Endothelial cell of umbilical vein (primary cell): ENCODE measurements at regions not wholly inside any gene's neighbourhood (a gene's known extent, or its start where the extent isn't known, plus 50 kb on each side); places are given as distances from the start of the nearest gene placed in this dataset.

Experiments used
- BruUV-seq: library from RNA; stranded (reverse); fragments of 400-500 nt; replicated peaks from 2 replicates; lab custom pipeline; 2021; lab: Mats Ljungman, UMichigan
- CTCF ChIA-PET: fragments of 300-600, 350-600 bp; sonication (Branson Sonifier 250); formaldehyde crosslinking; loops from one replicate; lab custom pipeline; 2021; ENCODE audit warnings: antibody characterized with exemption, inconsistent platforms; lab: Charles Lee
- POLR2A ChIA-PET: fragments of 300-600, 350-600 bp; sonication (Branson Sonifier 250); formaldehyde crosslinking; loops from one replicate; lab custom pipeline; 2021; ENCODE audit warnings: antibody characterized with exemption, inconsistent platforms; lab: Charles Lee
- DNase-seq: peaks from one replicate; pipeline ENCODE4 v3.0.0-alpha.2; 2011; ENCODE audit warnings: low read depth, low spot score
- FAIRE-seq: peaks from 2 replicates; lab custom pipeline; 2011; peaks lifted over from hg19 to GRCh38; lab: Jason Lieb, UNC
- H2AFZ ChIP-seq: 2 replicates; pipeline ENCODE4 v1.6.0; 2012; ENCODE audit warnings: low read depth, low read length, control low read depth, inconsistent platforms
- H3K27ac ChIP-seq: 2 replicates; pipeline ENCODE4 v1.5.1; 2011; ENCODE audit warnings: low read depth, mild to moderate bottlenecking, control low read depth, low read length, moderate library complexity; ENCODE audit not compliant: insufficient read depth
- H3K27me3 ChIP-seq, 2 experiments: 2 replicates each; pipeline versions ENCODE4 v1.6.0 to v1.6.1; 2011; ENCODE audit warnings: low read length in 2 of 2, mixed read lengths in 1 of 2; ENCODE audit not compliant: control insufficient read depth in 2 of 2, insufficient read depth in 2 of 2
- H3K36me3 ChIP-seq, 2 experiments: 2 replicates in 1 of 2; 3 replicates in 1 of 2; pipeline ENCODE4 v1.5.1; 2011; ENCODE audit warnings: low read length in 2 of 2, mild to moderate bottlenecking in 1 of 2, moderate library complexity in 1 of 2; ENCODE audit not compliant: control insufficient read depth in 2 of 2, insufficient read depth in 2 of 2; ENCODE audit errors: extremely low read depth in 1 of 2
- H3K4me1 ChIP-seq: 3 replicates; pipeline ENCODE4 v1.5.1; 2011; ENCODE audit warnings: mild to moderate bottlenecking, low read length; ENCODE audit not compliant: control insufficient read depth, insufficient read depth; ENCODE audit errors: extremely low read depth
- H3K4me2 ChIP-seq: 2 replicates; pipeline ENCODE4 v1.6.1; 2011; ENCODE audit warnings: low read length, control low read depth, mixed read lengths; ENCODE audit not compliant: insufficient read depth
- H3K4me3 ChIP-seq, 3 experiments: fragments of 200-600 bp in 1 of 3; sonication (generic), shearing (Covaris generic) in 1 of 3; replicated peaks in 1 of 3; 2 replicates each; pipeline ENCODE4 v1.5.1; 2011 to 2016; ENCODE audit warnings: control low read depth in 3 of 3, low read length in 3 of 3, mild to moderate bottlenecking in 2 of 3, inconsistent platforms in 1 of 3, low read depth in 1 of 3, moderate library complexity in 1 of 3; ENCODE audit not compliant: insufficient read depth in 1 of 3
- H3K79me2 ChIP-seq: 2 replicates; pipeline ENCODE4 v1.6.0; 2012; ENCODE audit warnings: low read length, inconsistent platforms; ENCODE audit not compliant: control insufficient read depth, insufficient read depth
- H3K9ac ChIP-seq: replicated peaks from 2 replicates; pipeline ENCODE3; 2011; ENCODE audit warnings: low read length, control low read depth; ENCODE audit not compliant: insufficient read depth; ENCODE audit errors: extremely low read depth
- H3K9me1 ChIP-seq: replicated peaks from 3 replicates; pipeline ENCODE4 v1.6.0; 2011; ENCODE audit warnings: mild to moderate bottlenecking, low read length; ENCODE audit not compliant: control insufficient read depth, insufficient read depth; ENCODE audit errors: extremely low read depth
- H3K9me3 ChIP-seq: replicated peaks from 2 replicates; pipeline ENCODE4 v1.5.1; 2012; ENCODE audit warnings: low read length, inconsistent platforms; ENCODE audit not compliant: control insufficient read depth, insufficient read depth
- H4K20me1 ChIP-seq: replicated peaks from 2 replicates; pipeline ENCODE3; 2011; ENCODE audit warnings: mild to moderate bottlenecking, low read length; ENCODE audit not compliant: control insufficient read depth, insufficient read depth; ENCODE audit errors: extremely low read depth
- CTCF ChIP-seq, 2 donors: IDR thresholded peaks; 1 replicate in 1 of 2; 2 replicates in 1 of 2; pipeline ENCODE4 v1.5.1; 2011; ENCODE audit warnings: low read length in 2 of 2, mild to moderate bottlenecking in 2 of 2, moderate library complexity in 2 of 2, control low read depth in 1 of 2, inconsistent platforms in 1 of 2, low read depth in 1 of 2; ENCODE audit not compliant: insufficient read depth in 1 of 2; ENCODE audit errors: extremely low read depth in 1 of 2
- EZH2 ChIP-seq: IDR thresholded peaks from 2 replicates; pipeline ENCODE4 v1.6.1; 2012; ENCODE audit warnings: borderline replicate concordance, low read depth, mild to moderate bottlenecking, moderate library complexity, low read length, inconsistent platforms; ENCODE audit not compliant: severe bottlenecking
- FOS ChIP-seq: IDR thresholded peaks from 2 replicates; pipeline ENCODE4 v1.6.1; 2011; ENCODE audit warnings: mild to moderate bottlenecking, low read length, moderate library complexity, borderline replicate concordance; ENCODE audit not compliant: insufficient read depth
- GATA2 ChIP-seq: IDR thresholded peaks from 2 replicates; pipeline ENCODE4 v1.7.0; 2011; ENCODE audit warnings: low read depth, mild to moderate bottlenecking, moderate library complexity, mixed read lengths, low read length; ENCODE audit not compliant: insufficient read length, insufficient read depth
- JUN ChIP-seq: IDR thresholded peaks from 2 replicates; pipeline ENCODE4 v1.6.1; 2011; ENCODE audit warnings: borderline replicate concordance, low read depth; ENCODE audit not compliant: insufficient read length, insufficient read depth
- MAX ChIP-seq: IDR thresholded peaks from 2 replicates; pipeline ENCODE4 v1.6.1; 2011; ENCODE audit not compliant: insufficient read depth, insufficient read length
- MYC ChIP-seq: IDR thresholded peaks from one replicate; pipeline ENCODE4 v1.6.1; 2011; ENCODE audit warnings: mild to moderate bottlenecking, low read depth, low read length
- POLR2A ChIP-seq: IDR thresholded peaks from 2 replicates; pipeline ENCODE4 v1.6.1; 2012; ENCODE audit warnings: low read depth, mild to moderate bottlenecking, control low read depth, low read length
- POLR2AphosphoS5 ChIP-seq: IDR thresholded peaks from 2 replicates; pipeline ENCODE4 v1.6.1; 2012; ENCODE audit warnings: low read depth, mild to moderate bottlenecking, control low read depth, low read length, moderate library complexity; ENCODE audit not compliant: insufficient read depth
- dilution Hi-C: fragments of 300-500 bp; cut with MboI; formaldehyde crosslinking; loops from one replicate; pipeline ENCODE4 v1.15.0; 2019; ENCODE audit warnings: low sequenced_read_pairs; ENCODE audit not compliant: extremely low pct_ligation_motif_present
- intact Hi-C: fragments of 100-400 bp; cut with micrococcal nuclease; formaldehyde crosslinking; loops from one replicate; pipeline ENCODE4 v1.10.0; 2022

GRCh38 chr6:51261691-51262090 lies 443.0 kb downstream of the TFAP2B start:
- no TSS peak for BruUV-seq
- H3K27ac ChIP-seq = no peak overlapping the region
- H3K4me3 ChIP-seq = no peak overlapping the region
- no peak for TF ChIP-seq POLR2AphosphoS5
- TF ChIP-seq GATA2 = no peak
- no peak for TF ChIP-seq MYC
- no peak for TF ChIP-seq JUN
- TF ChIP-seq POLR2A = no peak
- TF ChIP-seq EZH2 = no peak
- FAIRE-seq (no peak), DNase-seq (no peak)
- H4K20me1 ChIP-seq = no peaks in the 10 kb centered on the region
- dilution Hi-C loops = no loop called here
- H3K36me3 ChIP-seq = no peaks in the 10 kb centered on the region
- POLR2A ChIA-PET = no interaction called here
- CTCF ChIA-PET = no interaction called here
- H3K9ac ChIP-seq = no peak overlapping the region
- no peak overlapping the region for H2AFZ ChIP-seq
- H3K27me3 ChIP-seq = no peaks in the 10 kb centered on the region
- intact Hi-C loops = no loop called here
- no peaks in the 10 kb centered on the region for H3K79me2 ChIP-seq
- H3K9me3 ChIP-seq = peaks cover 2% of the 10 kb centered on the region
- no peak overlapping the region for H3K4me2 ChIP-seq
- no peaks in the 10 kb centered on the region for H3K9me1 ChIP-seq
- H3K4me1 ChIP-seq = no peaks in the 10 kb centered on the region

- intact Hi-C loops (no loop called here), dilution Hi-C loops (no loop called here)
- ChIA-PET CTCF (no interaction called here), POLR2A (no interaction called here)
- Histone ChIP-seq H3K79me2 (no peaks in the 10 kb centered on the region), H2AFZ (no peak overlapping the region), H3K9me3 (peaks cover 2% of the 10 kb centered on the region), H3K9me1 (no peaks in the 10 kb centered on the region), H4K20me1 (no peaks in the 10 kb centered on the region), H3K36me3 (no peaks in the 10 kb centered on the region), H3K27ac (no peak overlapping the region), H3K4me2 (no peak overlapping the region), H3K4me1 (no peaks in the 10 kb centered on the region), H3K4me3 (no peak overlapping the region), H3K27me3 (no peaks in the 10 kb centered on the region), H3K9ac (no peak overlapping the region)
- DNase-seq (no peak), FAIRE-seq (no peak)
- BruUV-seq = no TSS peak
- TF ChIP-seq MAX (no peak), MYC (no peak), JUN (no peak), POLR2A (no peak), POLR2AphosphoS5 (no peak), GATA2 (no peak), EZH2 (no peak), FOS (no peak), CTCF (IDR thresholded peaks at IDR 0.05; ENCODE audit: extremely low read depth in 1 of 2, insufficient read depth in 1 of 2, low read depth in 1 of 2, low read length in 2 of 2) (no peak)
Measured at GRCh38 chr6:51265426-51265825, 446.8 kb downstream of the TFAP2B start.
